NAMALWA (cell line): ENCODE measurements at regions not wholly inside any gene's neighbourhood (a gene's known extent, or its start where the extent isn't known, plus 50 kb on each side); places are given as distances from the start of the nearest gene placed in this dataset.
"Not testable (repeated sequence)": the region's sequence is repeated elsewhere in the genome, so short reads cannot be mapped to it uniquely, and the experiment has no call there.

Source experiments
- DNase-seq: peaks from one replicate; pipeline ENCODE4 v3.0.0-alpha.2; 2015; ENCODE audit warnings: low spot score

- no peak for DNase-seq
These were observed 134.0 kb upstream of the SEMA3D start for GRCh38 chr7:85320699-85321476.

GRCh38 chr7:85316489-85316888 lies 129.6 kb upstream of the SEMA3D start:
- no peak for DNase-seq

- DNase-seq = no peak
These were observed 123.4 kb upstream of the SEMA3D start for GRCh38 chr7:85310301-85310700.

- DNase-seq = no peak
These were observed 119.3 kb upstream of the SEMA3D start for GRCh38 chr7:85306115-85306514.

GRCh38 chr7:85294176-85294575 lies 107.3 kb upstream of the SEMA3D start:
- no peak for DNase-seq

- peak; percentile 42 for DNase-seq
These were observed 106.2 kb upstream of the SEMA3D start for GRCh38 chr7:85292908-85293576.

GRCh38 chr7:85290269-85290668 lies 103.4 kb upstream of the SEMA3D start:
- DNase-seq = peak; percentile 76

- no peak for DNase-seq
These were observed 102.4 kb upstream of the SEMA3D start for GRCh38 chr7:85289279-85289678.

GRCh38 chr7:85287106-85287825 lies 100.4 kb upstream of the SEMA3D start:
- DNase-seq = no peak

GRCh38 chr7:85286446-85286845 lies 99.6 kb upstream of the SEMA3D start:
- DNase-seq = no peak

GRCh38 chr7:85285527-85285926 lies 98.7 kb upstream of the SEMA3D start:
- no peak for DNase-seq

GRCh38 chr7:85275204-85275603 lies 88.3 kb upstream of the SEMA3D start:
- no peak for DNase-seq

GRCh38 chr7:85274454-85274853 lies 87.6 kb upstream of the SEMA3D start:
- no peak for DNase-seq

GRCh38 chr7:85262891-85263290 lies 76.0 kb upstream of the SEMA3D start:
- DNase-seq = no peak

- no peak for DNase-seq
These were observed 74.5 kb upstream of the SEMA3D start for GRCh38 chr7:85261336-85261735.

- not testable (repeated sequence) for DNase-seq
These were observed 62.9 kb upstream of the SEMA3D start for GRCh38 chr7:85249787-85250186.

GRCh38 chr7:85239109-85239508 lies 52.3 kb upstream of the SEMA3D start:
- DNase-seq = no peak

- no peak for DNase-seq
These were observed 50.9 kb upstream of the SEMA3D start for GRCh38 chr7:85237721-85238120.
